ENCODE measurements at regions not wholly inside any gene's neighbourhood (a gene's known extent, or its start where the extent isn't known, plus 50 kb on each side); places are given as distances from the start of the nearest gene placed in this dataset.

- TF ChIP-seq RXRA (IDR thresholded peaks at IDR 0.05; ENCODE audit: insufficient read depth, low read depth, low read length) (no peak), BACH1 (IDR thresholded peaks at IDR 0.05; ENCODE audit: low read length) (no peak), CEBPB (IDR thresholded peaks at IDR 0.05; ENCODE audit: low read depth, low read length) (no peak)
Measured at GRCh38 chr9:90330231-90330630, 312.4 kb downstream of the DIRAS2 start.

Data from H1 (cell line).